Peyer's patch (tissue), 4 donors: ENCODE measurements at regions not wholly inside any gene's neighbourhood (a gene's known extent, or its start where the extent isn't known, plus 50 kb on each side); places are given as distances from the start of the nearest gene placed in this dataset.

ENCODE experiments used
- DNase-seq, 3 donors: peaks; one replicate each; pipeline ENCODE4 v3.0.0-alpha.2; 2017 to 2019
- H3K27ac ChIP-seq, 4 donors: fragments of 200-600 bp; sonication (generic); one replicate each; pipeline ENCODE4 v1.5.1; 2016 to 2019
- H3K27me3 ChIP-seq, 2 donors: fragments of 200-600 bp; sonication (generic); one replicate each; pipeline ENCODE4 v1.5.1; 2019
- H3K36me3 ChIP-seq, 3 donors: fragments of 200-600 bp; sonication (generic); one replicate each; pipeline ENCODE4 v1.5.1; 2016 to 2019
- H3K4me1 ChIP-seq, 4 donors: fragments of 200-600 bp; sonication (generic); one replicate each; pipeline ENCODE4 v1.5.1; 2016 to 2019
- H3K4me3 ChIP-seq, 4 donors: fragments of 200-600 bp; sonication (generic); 1 replicate in 3 of 4; 2 replicates in 1 of 4; pipeline ENCODE4 v1.5.1; 2016 to 2019; ENCODE audit warnings: mild to moderate bottlenecking in 1 of 4
- H3K9me3 ChIP-seq, 4 donors: fragments of 200-600 bp; sonication (generic); one replicate each; pipeline ENCODE4 v1.5.1; 2016 to 2019; ENCODE audit warnings: mild to moderate bottlenecking in 1 of 4
- POLR2A ChIP-seq, 2 donors: fragments of 450-650 bp; IDR thresholded peaks; one replicate each; pipeline ENCODE4 v1.5.1; 2017; ENCODE audit warnings: antibody characterized with exemption in 2 of 2, mild to moderate bottlenecking in 2 of 2, moderate library complexity in 2 of 2
- TF ChIP-seq, protein P1 (sequence below), 6 experiments: fragments of 450-650 bp in 4 of 6; fragments of 200-600 bp in 2 of 6; sonication (generic) in 1 of 6; IDR thresholded peaks; one replicate each; pipeline ENCODE4 v1.5.1; 2017 to 2019; ENCODE audit warnings: antibody characterized with exemption in 6 of 6, mild to moderate bottlenecking in 3 of 6, moderate library complexity in 1 of 6

DNA sequence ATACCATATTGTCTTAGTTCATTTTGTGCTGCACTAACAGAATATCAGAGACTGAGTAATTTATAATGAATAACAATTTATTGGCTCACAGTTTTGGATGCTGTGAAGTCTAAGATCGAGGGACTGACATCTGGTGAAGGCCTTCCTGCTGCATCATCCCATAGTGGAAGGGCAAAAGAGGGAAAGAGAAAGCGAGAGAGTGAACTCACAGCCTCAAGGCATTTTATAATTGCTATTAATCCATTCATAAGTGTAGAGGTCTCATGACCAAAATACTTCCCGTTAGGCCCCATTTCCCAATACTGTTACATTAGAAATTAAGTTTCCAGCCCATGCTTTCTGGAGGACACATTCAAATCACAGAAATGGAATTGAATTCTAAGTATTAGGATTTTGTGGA, 554.4 kb downstream of the TRAM1L1 start:
- Histone ChIP-seq H3K27ac (no peak overlapping the region), H3K36me3 (no peaks in the 10 kb centered on the region), H3K4me3 (no peak overlapping the region), H3K9me3 (no peaks in the 10 kb centered on the region), H3K27me3 (no peaks in the 10 kb centered on the region), H3K4me1 (no peaks in the 10 kb centered on the region)
- no peak for DNase-seq
- TF ChIP-seq POLR2A (IDR thresholded peaks at IDR 0.05), result no peak
- TF ChIP-seq, protein P1, sequence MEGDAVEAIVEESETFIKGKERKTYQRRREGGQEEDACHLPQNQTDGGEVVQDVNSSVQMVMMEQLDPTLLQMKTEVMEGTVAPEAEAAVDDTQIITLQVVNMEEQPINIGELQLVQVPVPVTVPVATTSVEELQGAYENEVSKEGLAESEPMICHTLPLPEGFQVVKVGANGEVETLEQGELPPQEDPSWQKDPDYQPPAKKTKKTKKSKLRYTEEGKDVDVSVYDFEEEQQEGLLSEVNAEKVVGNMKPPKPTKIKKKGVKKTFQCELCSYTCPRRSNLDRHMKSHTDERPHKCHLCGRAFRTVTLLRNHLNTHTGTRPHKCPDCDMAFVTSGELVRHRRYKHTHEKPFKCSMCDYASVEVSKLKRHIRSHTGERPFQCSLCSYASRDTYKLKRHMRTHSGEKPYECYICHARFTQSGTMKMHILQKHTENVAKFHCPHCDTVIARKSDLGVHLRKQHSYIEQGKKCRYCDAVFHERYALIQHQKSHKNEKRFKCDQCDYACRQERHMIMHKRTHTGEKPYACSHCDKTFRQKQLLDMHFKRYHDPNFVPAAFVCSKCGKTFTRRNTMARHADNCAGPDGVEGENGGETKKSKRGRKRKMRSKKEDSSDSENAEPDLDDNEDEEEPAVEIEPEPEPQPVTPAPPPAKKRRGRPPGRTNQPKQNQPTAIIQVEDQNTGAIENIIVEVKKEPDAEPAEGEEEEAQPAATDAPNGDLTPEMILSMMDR (IDR thresholded peaks at IDR 0.05), result no peak

DNA sequence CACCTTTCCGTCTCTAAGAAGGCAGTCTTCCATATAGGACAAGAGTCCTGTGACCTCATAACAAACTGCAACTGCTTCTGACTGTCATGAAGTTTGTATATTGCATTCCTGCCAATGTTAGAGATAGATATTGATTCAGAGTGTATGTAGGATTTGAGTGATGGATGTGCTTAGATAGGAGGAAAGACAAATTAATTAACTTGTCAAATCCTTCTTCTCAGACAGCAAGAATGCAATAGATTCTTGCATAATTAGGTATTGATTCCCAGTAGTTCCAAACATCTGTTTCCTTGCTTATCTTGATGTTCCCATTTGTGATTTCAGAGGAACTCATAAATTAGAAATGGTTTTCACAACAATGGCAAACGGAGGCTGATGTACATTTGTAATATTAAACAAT, 555.3 kb downstream of the TRAM1L1 start:
- Histone ChIP-seq H3K4me1 (no peaks in the 10 kb centered on the region), H3K4me3 (no peak overlapping the region), H3K36me3 (no peaks in the 10 kb centered on the region), H3K9me3 (no peaks in the 10 kb centered on the region), H3K27me3 (no peaks in the 10 kb centered on the region), H3K27ac (no peak overlapping the region)
- TF ChIP-seq, protein P1 (IDR thresholded peaks at IDR 0.05), result no peak
- TF ChIP-seq POLR2A (IDR thresholded peaks at IDR 0.05), result no peak
- DNase-seq, result no peak

DNA sequence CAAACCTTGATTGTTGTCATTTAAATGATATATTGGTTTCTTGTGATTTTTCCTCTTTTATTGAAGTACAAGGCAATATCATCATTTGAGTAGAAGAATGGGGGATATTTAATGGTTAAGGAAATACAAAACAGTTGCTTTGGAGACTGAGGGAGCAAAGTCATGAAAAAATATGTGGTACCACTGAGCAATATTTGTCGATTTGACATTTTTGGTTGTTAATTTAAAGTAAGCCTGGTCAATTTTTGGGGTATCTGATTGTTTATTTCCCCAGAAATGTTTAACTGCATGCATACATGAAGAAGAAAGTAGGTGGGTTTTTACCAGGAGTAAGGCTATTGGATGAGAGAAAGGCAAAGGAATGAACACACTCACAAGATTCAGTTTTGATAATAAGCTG, 556.2 kb downstream of the TRAM1L1 start:
- no peaks in the 10 kb centered on the region for H3K9me3 ChIP-seq
- TF ChIP-seq POLR2A (IDR thresholded peaks at IDR 0.05), result no peak
- TF ChIP-seq, protein P1 (IDR thresholded peaks at IDR 0.05), result no peak
- H3K4me3 ChIP-seq, result no peak overlapping the region

DNA sequence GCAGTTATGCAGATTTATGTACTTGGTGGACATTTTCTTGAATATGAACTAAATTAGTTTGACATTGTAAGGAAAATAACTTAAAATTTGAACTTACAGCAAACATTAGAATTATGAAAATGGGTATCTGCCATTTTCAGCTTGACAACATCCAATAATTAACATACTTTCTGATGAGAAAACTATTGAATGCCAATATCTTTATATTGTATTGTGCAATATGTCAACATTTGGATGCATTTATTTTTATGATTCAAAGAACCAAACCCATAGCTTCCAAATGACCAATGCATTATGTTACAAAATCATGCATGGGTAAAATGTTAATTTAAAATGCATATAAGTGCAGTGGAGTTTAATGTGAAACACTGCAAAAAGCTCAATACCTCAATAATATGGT, 562.5 kb downstream of the TRAM1L1 start:
- no peak overlapping the region for H3K4me3 ChIP-seq
- TF ChIP-seq POLR2A (IDR thresholded peaks at IDR 0.05), result no peak
- TF ChIP-seq, protein P1 (IDR thresholded peaks at IDR 0.05), result no peak
- H3K9me3 ChIP-seq, result no peaks in the 10 kb centered on the region
- no peak overlapping the region for H3K27ac ChIP-seq
- no peaks in the 10 kb centered on the region for H3K36me3 ChIP-seq
- no peaks in the 10 kb centered on the region for H3K4me1 ChIP-seq
- DNase-seq, result no peak
- H3K27me3 ChIP-seq, result no peaks in the 10 kb centered on the region

More for the DNA sequence above, 556.2 kb downstream of the TRAM1L1 start:
- Histone ChIP-seq H3K4me1 (no peaks in the 10 kb centered on the region), H3K27me3 (no peaks in the 10 kb centered on the region), H3K36me3 (no peaks in the 10 kb centered on the region), H3K27ac (no peak overlapping the region)
- no peak for DNase-seq

DNA sequence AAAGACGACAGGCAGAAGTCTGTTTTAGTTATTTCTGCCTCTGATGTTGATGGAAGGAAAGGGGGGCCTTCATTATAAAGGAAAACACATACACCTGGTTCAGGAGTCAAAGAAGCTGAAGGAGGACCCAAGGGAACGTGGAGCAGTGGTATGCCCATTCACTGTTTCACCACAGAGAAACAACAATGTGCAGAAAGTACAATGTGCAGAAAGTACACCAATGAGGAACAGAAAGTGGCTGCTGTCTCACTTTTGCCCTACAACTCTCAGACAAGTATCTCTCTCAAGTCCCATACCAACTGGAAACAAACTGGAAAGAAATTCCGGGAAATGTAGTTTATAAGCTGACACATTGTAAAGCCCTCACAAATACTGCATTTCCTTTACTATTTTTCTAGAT, 564.5 kb downstream of the TRAM1L1 start:
- Histone ChIP-seq H3K27ac (no peak overlapping the region), H3K4me1 (no peaks in the 10 kb centered on the region), H3K36me3 (no peaks in the 10 kb centered on the region), H3K4me3 (no peak overlapping the region), H3K27me3 (no peaks in the 10 kb centered on the region), H3K9me3 (no peaks in the 10 kb centered on the region)
- TF ChIP-seq POLR2A (IDR thresholded peaks at IDR 0.05), result no peak
- TF ChIP-seq, protein P1 (IDR thresholded peaks at IDR 0.05), result no peak
- DNase-seq, result no peak

DNA sequence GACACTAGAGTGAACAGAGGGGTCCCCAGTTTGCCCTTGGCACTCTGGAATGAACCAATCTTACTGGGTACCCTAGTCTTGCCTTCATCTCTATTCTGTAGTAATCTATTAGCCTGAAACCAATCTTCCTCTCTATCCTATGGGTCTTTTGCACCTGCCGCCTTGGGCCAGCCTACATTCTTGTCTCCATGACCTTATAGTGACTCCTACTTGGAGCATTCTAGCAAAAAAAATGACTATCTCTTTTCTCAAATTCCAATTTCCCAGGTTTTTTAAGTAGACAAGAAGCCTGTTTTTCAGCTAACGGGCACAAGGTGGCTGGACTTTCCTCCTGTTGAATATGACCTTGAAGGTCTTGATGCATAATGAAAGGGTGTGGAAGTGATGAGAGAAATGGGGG, 568.7 kb downstream of the TRAM1L1 start:
- DNase-seq, result no peak
- Histone ChIP-seq H3K4me1 (no peaks in the 10 kb centered on the region), H3K9me3 (no peaks in the 10 kb centered on the region), H3K4me3 (no peak overlapping the region), H3K27ac (no peak overlapping the region), H3K27me3 (no peaks in the 10 kb centered on the region), H3K36me3 (no peaks in the 10 kb centered on the region)
- no peak for TF ChIP-seq POLR2A (IDR thresholded peaks at IDR 0.05)
- TF ChIP-seq, protein P1 (IDR thresholded peaks at IDR 0.05), result no peak
